ENCODE measurements at regions not wholly inside any gene's neighbourhood (a gene's known extent, or its start where the extent isn't known, plus 50 kb on each side); places are given as distances from the start of the nearest gene placed in this dataset.

DNA sequence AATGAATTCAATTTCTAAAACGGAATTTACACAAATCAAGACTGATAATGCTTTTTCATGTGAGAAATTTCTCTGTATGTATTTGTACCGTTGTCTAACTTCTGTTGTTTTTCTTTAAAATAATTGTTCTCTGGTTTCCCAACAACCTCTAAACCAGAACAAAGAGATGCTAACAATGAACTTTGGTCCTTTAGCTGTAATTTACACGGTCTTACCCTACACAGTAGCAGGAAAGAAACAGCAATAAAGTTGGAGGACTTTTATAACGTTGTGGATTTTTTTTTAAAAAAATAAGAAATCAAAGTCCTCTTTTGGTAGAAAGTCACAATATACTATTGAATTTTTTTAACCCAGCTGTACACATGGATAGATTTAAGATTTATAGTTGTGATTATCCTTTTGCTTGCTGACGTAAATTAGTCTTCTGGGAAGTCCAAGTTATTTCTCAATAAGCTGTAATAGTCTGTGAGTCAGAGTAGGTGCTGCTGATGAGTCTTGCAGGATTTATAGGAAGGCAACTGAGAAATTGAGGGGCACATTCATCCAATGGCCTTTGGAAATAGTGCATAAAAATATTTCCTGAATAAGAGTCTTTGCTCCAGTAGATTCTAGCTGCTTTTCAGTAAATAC lies 76.8 kb upstream of the PCSK1 start:
- no peak for DNase-seq
- Histone ChIP-seq H3K4me3 (no peak overlapping the region), H3K36me3 (no peaks in the 10 kb centered on the region), H3K9me3 (no peaks in the 10 kb centered on the region), H3K27ac (no peak overlapping the region), H3K27me3 (replicated peaks in 1 of 7) (no peaks in the 10 kb centered on the region), H3K4me1 (no peaks in the 10 kb centered on the region)
- WGBS, 5 donors = 55 to 60% (median 58%) methylated on average over 5 of the region's 5 CpGs
- intact Hi-C loops (cut with DNase I; ENCODE audit: low total_unique reads) = no loop called here
- TF ChIP-seq, protein P1, sequence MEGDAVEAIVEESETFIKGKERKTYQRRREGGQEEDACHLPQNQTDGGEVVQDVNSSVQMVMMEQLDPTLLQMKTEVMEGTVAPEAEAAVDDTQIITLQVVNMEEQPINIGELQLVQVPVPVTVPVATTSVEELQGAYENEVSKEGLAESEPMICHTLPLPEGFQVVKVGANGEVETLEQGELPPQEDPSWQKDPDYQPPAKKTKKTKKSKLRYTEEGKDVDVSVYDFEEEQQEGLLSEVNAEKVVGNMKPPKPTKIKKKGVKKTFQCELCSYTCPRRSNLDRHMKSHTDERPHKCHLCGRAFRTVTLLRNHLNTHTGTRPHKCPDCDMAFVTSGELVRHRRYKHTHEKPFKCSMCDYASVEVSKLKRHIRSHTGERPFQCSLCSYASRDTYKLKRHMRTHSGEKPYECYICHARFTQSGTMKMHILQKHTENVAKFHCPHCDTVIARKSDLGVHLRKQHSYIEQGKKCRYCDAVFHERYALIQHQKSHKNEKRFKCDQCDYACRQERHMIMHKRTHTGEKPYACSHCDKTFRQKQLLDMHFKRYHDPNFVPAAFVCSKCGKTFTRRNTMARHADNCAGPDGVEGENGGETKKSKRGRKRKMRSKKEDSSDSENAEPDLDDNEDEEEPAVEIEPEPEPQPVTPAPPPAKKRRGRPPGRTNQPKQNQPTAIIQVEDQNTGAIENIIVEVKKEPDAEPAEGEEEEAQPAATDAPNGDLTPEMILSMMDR (IDR thresholded peaks at IDR 0.05 in 8 of 11, conservative IDR thresholded peaks at IDR 0.05 in 3 of 11) = no peak
- TF ChIP-seq POLR2AphosphoS5 (IDR thresholded peaks at IDR 0.05) (no peak), POLR2A (IDR thresholded peaks at IDR 0.05) (no peak)

DNA sequence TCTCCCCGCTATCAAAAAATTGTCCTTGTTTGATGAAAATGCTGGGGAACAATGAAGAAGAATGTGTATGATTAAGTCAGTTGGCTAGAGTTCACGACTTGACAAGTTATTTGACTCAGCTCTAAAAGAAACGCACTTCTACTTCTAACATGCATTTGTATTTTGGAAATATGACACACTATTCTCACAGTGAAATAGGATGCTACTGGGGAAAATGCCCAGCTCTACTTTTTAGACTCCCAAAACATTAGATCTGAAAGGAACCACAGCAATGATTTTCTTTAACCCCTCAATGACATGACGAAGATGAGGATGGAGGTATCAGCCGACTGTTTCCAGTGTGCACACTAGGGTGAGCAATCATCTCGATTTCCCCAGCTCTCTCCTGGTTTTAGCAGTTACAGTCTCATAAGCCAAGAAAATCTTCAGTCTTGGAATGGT lies 83.6 kb upstream of the PCSK1 start:
- intact Hi-C loops (cut with DNase I; ENCODE audit: low total_unique reads) = no loop called here
- no peak for DNase-seq
- H3K36me3 ChIP-seq = no peaks in the 10 kb centered on the region
- no peaks in the 10 kb centered on the region for H3K4me1 ChIP-seq
- H3K27ac ChIP-seq = no peak overlapping the region
- H3K27me3 ChIP-seq (replicated peaks in 1 of 7) = no peaks in the 10 kb centered on the region
- H3K9me3 ChIP-seq = no peaks in the 10 kb centered on the region
- TF ChIP-seq POLR2AphosphoS5 (IDR thresholded peaks at IDR 0.05) (no peak), POLR2A (IDR thresholded peaks at IDR 0.05) (no peak)
- TF ChIP-seq, protein P1 (IDR thresholded peaks at IDR 0.05 in 8 of 11, conservative IDR thresholded peaks at IDR 0.05 in 3 of 11) = no peak
- 77 to 84% (median 79%) methylated on average over 6 of the region's 6 CpGs for WGBS, 5 donors
- H3K4me3 ChIP-seq = no peak overlapping the region

DNA sequence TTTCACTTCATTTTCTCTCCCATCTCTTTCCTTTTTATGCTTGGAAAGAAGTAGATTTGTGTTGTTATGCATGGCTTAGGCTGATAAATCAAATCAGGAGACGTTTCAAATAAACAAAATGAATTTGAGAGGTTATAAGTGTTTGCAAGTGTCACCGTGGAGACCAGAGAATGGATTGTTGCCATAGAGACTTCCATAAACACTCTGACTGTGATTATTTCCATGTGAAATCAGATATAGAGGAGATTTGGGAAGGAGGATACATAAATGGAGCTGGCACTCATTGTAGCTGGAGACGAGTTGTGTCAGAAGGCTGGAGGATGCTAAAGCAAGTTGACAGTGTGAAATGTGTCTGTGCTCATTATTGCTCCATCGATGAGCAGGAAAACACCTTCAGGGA lies 84.2 kb upstream of the PCSK1 start:
- no peak for DNase-seq
- H3K27ac ChIP-seq = no peak overlapping the region
- intact Hi-C loops (cut with DNase I; ENCODE audit: low total_unique reads) = no loop called here
- H3K4me1 ChIP-seq = no peaks in the 10 kb centered on the region
- no peaks in the 10 kb centered on the region for H3K27me3 ChIP-seq (replicated peaks in 1 of 7)
- 58 to 68% (median 63%) methylated on average over 4 of the region's 4 CpGs for WGBS, 5 donors
- no peak overlapping the region for H3K4me3 ChIP-seq
- TF ChIP-seq POLR2A (IDR thresholded peaks at IDR 0.05) (no peak), POLR2AphosphoS5 (IDR thresholded peaks at IDR 0.05) (no peak)
- TF ChIP-seq, protein P1 (IDR thresholded peaks at IDR 0.05 in 8 of 11, conservative IDR thresholded peaks at IDR 0.05 in 3 of 11) = no peak
- no peaks in the 10 kb centered on the region for H3K9me3 ChIP-seq
- no peaks in the 10 kb centered on the region for H3K36me3 ChIP-seq

DNA sequence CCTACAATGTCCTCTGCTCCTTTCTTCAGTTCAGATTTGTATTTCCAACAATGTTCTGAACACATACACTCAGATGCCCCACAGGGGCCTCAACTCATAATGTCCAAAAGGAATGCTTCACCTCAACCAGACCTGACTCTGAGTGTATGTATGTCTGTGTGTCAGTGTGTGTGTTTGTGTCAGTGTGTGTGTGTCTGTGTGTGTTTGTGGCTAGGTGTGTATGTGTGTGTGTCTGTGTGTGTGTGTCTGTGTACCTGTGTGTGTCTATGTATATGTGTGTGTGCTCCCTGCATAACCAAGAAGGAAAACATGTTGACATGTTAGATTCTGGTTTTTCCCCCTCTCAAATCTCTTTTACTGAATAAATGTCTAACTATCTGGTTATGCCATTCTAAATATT lies 87.3 kb upstream of the PCSK1 start:
- no peak for DNase-seq
- no peak overlapping the region for H3K27ac ChIP-seq
- TF ChIP-seq POLR2AphosphoS5 (IDR thresholded peaks at IDR 0.05) = no peak
- no peak for TF ChIP-seq POLR2A (IDR thresholded peaks at IDR 0.05)
- TF ChIP-seq, protein P1 (IDR thresholded peaks at IDR 0.05 in 8 of 11, conservative IDR thresholded peaks at IDR 0.05 in 3 of 11) = no peak
- H3K36me3 ChIP-seq = no peaks in the 10 kb centered on the region
- H3K27me3 ChIP-seq (replicated peaks in 1 of 7) = no peaks in the 10 kb centered on the region
- H3K9me3 ChIP-seq = no peaks in the 10 kb centered on the region
- intact Hi-C loops (cut with DNase I; ENCODE audit: low total_unique reads) = no loop called here
- no peaks in the 10 kb centered on the region for H3K4me1 ChIP-seq
- H3K4me3 ChIP-seq = no peak overlapping the region
